ENCODE measurements at regions not wholly inside any gene's neighbourhood (a gene's known extent, or its start where the extent isn't known, plus 50 kb on each side); places are given as distances from the start of the nearest gene placed in this dataset.
A peak's percentile ranks its signal among the peaks of the same experiment; 100 is the strongest.
"Not testable (repeated sequence)": the region's sequence is repeated elsewhere in the genome, so short reads cannot be mapped to it uniquely, and the experiment has no call there.

GRCh38 chr6:8180327-8181159 lies 78.2 kb upstream of the EEF1E1 start:
- DNase-seq (ENCODE audit: low read depth): peak; percentile 83

GRCh38 chr6:8177721-8178120 lies 75.4 kb upstream of the EEF1E1 start:
- peak; percentile 47 for DNase-seq (ENCODE audit: low read depth)

GRCh38 chr6:8175046-8175777 lies 72.9 kb upstream of the EEF1E1 start:
- no peak for DNase-seq (ENCODE audit: low read depth)

GRCh38 chr6:8174571-8174970 lies 72.2 kb upstream of the EEF1E1 start:
- DNase-seq (ENCODE audit: low read depth): no peak

- no peak for DNase-seq (ENCODE audit: low read depth)
Measured at GRCh38 chr6:8172530-8172929, 70.2 kb upstream of the EEF1E1 start.

GRCh38 chr6:8170754-8171153 lies 68.4 kb upstream of the EEF1E1 start:
- DNase-seq (ENCODE audit: low read depth): no peak

- no peak for DNase-seq (ENCODE audit: low read depth)
Measured at GRCh38 chr6:8170245-8170644, 67.9 kb upstream of the EEF1E1 start.

GRCh38 chr6:8166156-8166555 lies 63.8 kb upstream of the EEF1E1 start:
- no peak for DNase-seq (ENCODE audit: low read depth)

GRCh38 chr6:8165008-8165407 lies 62.7 kb upstream of the EEF1E1 start:
- DNase-seq (ENCODE audit: low read depth): not testable (repeated sequence)

GRCh38 chr6:8164281-8164680 lies 61.9 kb upstream of the EEF1E1 start:
- DNase-seq (ENCODE audit: low read depth): not testable (repeated sequence)

- DNase-seq (ENCODE audit: low read depth): no peak
Measured at GRCh38 chr6:8159966-8160365, 57.6 kb upstream of the EEF1E1 start.

- no peak for DNase-seq (ENCODE audit: low read depth)
Measured at GRCh38 chr6:8157839-8158238, 55.5 kb upstream of the EEF1E1 start.

GRCh38 chr6:8155259-8156012 lies 53.1 kb upstream of the EEF1E1 start:
- DNase-seq (ENCODE audit: low read depth): no peak

All from Daoy (cell line).